HFFc6 (cell line): ENCODE measurements at regions not wholly inside any gene's neighbourhood (a gene's known extent, or its start where the extent isn't known, plus 50 kb on each side); places are given as distances from the start of the nearest gene placed in this dataset.
"Not testable (repeated sequence)": the region's sequence is repeated elsewhere in the genome, so short reads cannot be mapped to it uniquely, and the experiment has no call there.

Source experiments
- DNase-seq: peaks from one replicate; pipeline ENCODE4 v3.0.0-alpha.2; 2018
- H3K27ac Mint-ChIP-seq: 2 replicates; pipeline ENCODE4 v1.8.0; 2020; ENCODE audit warnings: mild to moderate bottlenecking, mixed read lengths
- H3K27me3 Mint-ChIP-seq: 2 replicates; pipeline ENCODE4 v1.8.0; 2021; ENCODE audit warnings: mild to moderate bottlenecking, moderate library complexity, mixed read lengths; ENCODE audit not compliant: insufficient read depth
- H3K36me3 Mint-ChIP-seq: 2 replicates; pipeline ENCODE4 v1.8.0; 2021; ENCODE audit warnings: low read depth, mixed read lengths
- H3K4me1 Mint-ChIP-seq: 2 replicates; pipeline ENCODE4 v1.8.0; 2020; ENCODE audit warnings: low read depth, mixed read lengths
- H3K4me3 Mint-ChIP-seq: 2 replicates; pipeline ENCODE4 v1.8.0; 2020; ENCODE audit warnings: mild to moderate bottlenecking, moderate library complexity, mixed read lengths
- H3K9me3 Mint-ChIP-seq: 2 replicates; pipeline ENCODE4 v1.8.0; 2020; ENCODE audit warnings: mild to moderate bottlenecking, mixed read lengths
- TF ChIP-seq, protein P1 (sequence below): fragments of 200-600 bp; sonication (generic); IDR thresholded peaks from 2 replicates; pipeline ENCODE4 v1.5.0; 2021; ENCODE audit warnings: antibody characterized with exemption, mild to moderate bottlenecking

GRCh38 chrX:76920607-76921006 lies 493.1 kb downstream of the MAGEE1 start:
- H3K9me3 Mint-ChIP-seq = peaks cover 10% of the 10 kb centered on the region; the same call in 1 of the 2 replicates
- TF ChIP-seq, protein P1, sequence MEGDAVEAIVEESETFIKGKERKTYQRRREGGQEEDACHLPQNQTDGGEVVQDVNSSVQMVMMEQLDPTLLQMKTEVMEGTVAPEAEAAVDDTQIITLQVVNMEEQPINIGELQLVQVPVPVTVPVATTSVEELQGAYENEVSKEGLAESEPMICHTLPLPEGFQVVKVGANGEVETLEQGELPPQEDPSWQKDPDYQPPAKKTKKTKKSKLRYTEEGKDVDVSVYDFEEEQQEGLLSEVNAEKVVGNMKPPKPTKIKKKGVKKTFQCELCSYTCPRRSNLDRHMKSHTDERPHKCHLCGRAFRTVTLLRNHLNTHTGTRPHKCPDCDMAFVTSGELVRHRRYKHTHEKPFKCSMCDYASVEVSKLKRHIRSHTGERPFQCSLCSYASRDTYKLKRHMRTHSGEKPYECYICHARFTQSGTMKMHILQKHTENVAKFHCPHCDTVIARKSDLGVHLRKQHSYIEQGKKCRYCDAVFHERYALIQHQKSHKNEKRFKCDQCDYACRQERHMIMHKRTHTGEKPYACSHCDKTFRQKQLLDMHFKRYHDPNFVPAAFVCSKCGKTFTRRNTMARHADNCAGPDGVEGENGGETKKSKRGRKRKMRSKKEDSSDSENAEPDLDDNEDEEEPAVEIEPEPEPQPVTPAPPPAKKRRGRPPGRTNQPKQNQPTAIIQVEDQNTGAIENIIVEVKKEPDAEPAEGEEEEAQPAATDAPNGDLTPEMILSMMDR = no peak
- no peak overlapping the region for H3K4me3 Mint-ChIP-seq
- H3K27ac Mint-ChIP-seq = no peak overlapping the region
- no peaks in the 10 kb centered on the region for H3K27me3 Mint-ChIP-seq
- H3K4me1 Mint-ChIP-seq = no peaks in the 10 kb centered on the region
- H3K36me3 Mint-ChIP-seq = no peaks in the 10 kb centered on the region
- no peak for DNase-seq

GRCh38 chrX:76921176-76921575 lies 493.7 kb downstream of the MAGEE1 start:
- Mint-ChIP-seq H3K27ac (no peak overlapping the region), H3K9me3 (peaks cover 10% of the 10 kb centered on the region; the same call in 1 of the 2 replicates), H3K36me3 (no peaks in the 10 kb centered on the region), H3K27me3 (no peaks in the 10 kb centered on the region), H3K4me1 (no peaks in the 10 kb centered on the region), H3K4me3 (no peak overlapping the region)
- TF ChIP-seq, protein P1 = no peak
- no peak for DNase-seq

- H3K4me1 Mint-ChIP-seq = no peaks in the 10 kb centered on the region
- TF ChIP-seq, protein P1 = no peak
- H3K9me3 Mint-ChIP-seq = peaks cover 10% of the 10 kb centered on the region
- no peaks in the 10 kb centered on the region for H3K27me3 Mint-ChIP-seq
- no peak for DNase-seq
- H3K4me3 Mint-ChIP-seq = no peak overlapping the region
- no peaks in the 10 kb centered on the region for H3K36me3 Mint-ChIP-seq
- H3K27ac Mint-ChIP-seq = no peak overlapping the region
Measured at GRCh38 chrX:76922100-76922499, 494.6 kb downstream of the MAGEE1 start.

- DNase-seq, H3K36me3 Mint-ChIP-seq, H3K4me1 Mint-ChIP-seq, H3K27me3 Mint-ChIP-seq, H3K27ac Mint-ChIP-seq, H3K4me3 Mint-ChIP-seq: not testable (repeated sequence)
- peaks cover 10% of the 10 kb centered on the region for H3K9me3 Mint-ChIP-seq
Measured at GRCh38 chrX:76924616-76925015, 497.1 kb downstream of the MAGEE1 start.

- no peaks in the 10 kb centered on the region for H3K27me3 Mint-ChIP-seq
- no peak overlapping the region for H3K4me3 Mint-ChIP-seq
- H3K36me3 Mint-ChIP-seq = no peaks in the 10 kb centered on the region
- DNase-seq = no peak
- TF ChIP-seq, protein P1 = no peak
- H3K9me3 Mint-ChIP-seq = no peaks in the 10 kb centered on the region; the same call in 1 of the 2 replicates
- H3K4me1 Mint-ChIP-seq = no peaks in the 10 kb centered on the region
- no peak overlapping the region for H3K27ac Mint-ChIP-seq
Measured at GRCh38 chrX:76931518-76931917, 504.0 kb downstream of the MAGEE1 start.

GRCh38 chrX:76957485-76957884 lies 489.7 kb upstream of the FGF16 start:
- no peak overlapping the region for H3K4me3 Mint-ChIP-seq
- DNase-seq = no peak
- H3K4me1 Mint-ChIP-seq = no peaks in the 10 kb centered on the region
- no peaks in the 10 kb centered on the region for H3K36me3 Mint-ChIP-seq
- no peaks in the 10 kb centered on the region for H3K27me3 Mint-ChIP-seq
- TF ChIP-seq, protein P1 = no peak
- no peak overlapping the region for H3K27ac Mint-ChIP-seq
- peaks cover 23% of the 10 kb centered on the region for H3K9me3 Mint-ChIP-seq
